Fibroblast of lung (primary cell): ENCODE measurements at regions not wholly inside any gene's neighbourhood (a gene's known extent, or its start where the extent isn't known, plus 50 kb on each side); places are given as distances from the start of the nearest gene placed in this dataset.

ENCODE experiments used
- CTCF ChIP-seq, 2 donors: IDR thresholded peaks in 1 of 2; conservative IDR thresholded peaks in 1 of 2; 1 replicate in 1 of 2; 2 replicates in 1 of 2; pipeline ENCODE4 v1.5.1; 2011 to 2012; ENCODE audit warnings: low read length in 2 of 2, control low read depth in 1 of 2, inconsistent platforms in 1 of 2, low read depth in 1 of 2, mild to moderate bottlenecking in 1 of 2
- EZH2 ChIP-seq: IDR thresholded peaks from 2 replicates; pipeline ENCODE4 v1.5.1; 2012; ENCODE audit warnings: low read length, control low read depth, mild to moderate bottlenecking; ENCODE audit errors: missing control alignments

DNA sequence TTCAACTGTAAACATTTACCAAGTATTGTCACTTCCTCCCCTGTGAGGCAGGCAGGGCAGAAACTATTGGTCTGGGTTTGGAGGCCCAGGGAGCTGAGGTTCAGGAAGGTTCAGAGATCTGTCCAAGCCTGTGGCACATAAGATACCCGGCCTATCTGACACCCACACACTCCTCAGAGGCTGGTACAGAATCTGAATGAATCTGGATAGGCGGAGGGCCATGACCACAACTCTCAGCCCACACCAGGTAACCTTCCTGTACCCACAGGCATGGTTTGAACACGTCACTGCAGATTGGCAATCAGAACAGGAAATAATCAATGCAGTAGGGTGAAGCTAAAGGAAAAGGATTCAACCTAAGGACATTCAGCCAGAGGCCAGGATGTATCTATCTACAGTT, 92.8 kb upstream of the TMCC3 start:
- no peak for TF ChIP-seq CTCF (conservative IDR thresholded peaks at IDR 0.05 in 1 of 2, IDR thresholded peaks at IDR 0.05 in 1 of 2; ENCODE audit: low read depth in 1 of 2, low read length in 2 of 2)
- no peak for TF ChIP-seq EZH2
